Keratinocyte (primary cell): ENCODE measurements at regions not wholly inside any gene's neighbourhood (a gene's known extent, or its start where the extent isn't known, plus 50 kb on each side); places are given as distances from the start of the nearest gene placed in this dataset.

Experiments
- DNase-seq: peaks from one replicate; pipeline ENCODE4 v3.0.0-alpha.2; 2011; ENCODE audit warnings: low read depth, missing footprints, low spot score
- FAIRE-seq: peaks from 2 replicates; lab custom pipeline; 2011; peaks lifted over from hg19 to GRCh38; lab: Jason Lieb, UNC
- H2AFZ ChIP-seq: 2 replicates; pipeline ENCODE4 v1.6.0; 2012; ENCODE audit warnings: low read length, control low read depth, inconsistent platforms; ENCODE audit not compliant: control insufficient read depth
- H3K27ac ChIP-seq: 2 replicates; pipeline ENCODE4 v1.5.1; 2011; ENCODE audit warnings: low read length; ENCODE audit not compliant: control insufficient read depth, insufficient read depth
- H3K27me3 ChIP-seq: 3 replicates; pipeline ENCODE4 v1.6.0; 2011; ENCODE audit warnings: low read length; ENCODE audit not compliant: control insufficient read depth, insufficient read depth; ENCODE audit errors: extremely low read depth
- H3K36me3 ChIP-seq, 2 experiments: 2 replicates in 1 of 2; 3 replicates in 1 of 2; pipeline ENCODE4 v1.5.1; 2011; ENCODE audit warnings: low read length in 2 of 2, mild to moderate bottlenecking in 1 of 2; ENCODE audit not compliant: control insufficient read depth in 2 of 2, insufficient read depth in 2 of 2; ENCODE audit errors: extremely low read depth in 1 of 2
- H3K4me1 ChIP-seq: 3 replicates; pipeline ENCODE4 v1.5.1; 2011; ENCODE audit warnings: low read length; ENCODE audit not compliant: control insufficient read depth, insufficient read depth; ENCODE audit errors: extremely low read depth
- H3K4me2 ChIP-seq: 3 replicates; pipeline ENCODE4 v1.6.0; 2011; ENCODE audit warnings: low read depth, low read length; ENCODE audit not compliant: control insufficient read depth, insufficient read depth; ENCODE audit errors: extremely low read depth
- H3K4me3 ChIP-seq, 3 experiments: fragments of 200-600 bp in 1 of 3; sonication (generic) in 1 of 3; 2 replicates in 2 of 3; 3 replicates in 1 of 3; pipeline ENCODE4 v1.5.1; 2011 to 2016; ENCODE audit warnings: low read length in 3 of 3, mild to moderate bottlenecking in 3 of 3, control low read depth in 2 of 3, inconsistent platforms in 1 of 3, low read depth in 1 of 3, mixed read lengths in 1 of 3, mixed run types in 1 of 3, moderate library complexity in 1 of 3; ENCODE audit not compliant: control insufficient read depth in 2 of 3, insufficient read depth in 2 of 3; ENCODE audit errors: extremely low read depth in 1 of 3
- H3K79me2 ChIP-seq: 2 replicates; pipeline ENCODE4 v1.6.0; 2012; ENCODE audit warnings: low read length; ENCODE audit not compliant: control insufficient read depth, insufficient read depth
- H3K9ac ChIP-seq: 3 replicates; pipeline ENCODE4 v1.6.0; 2011; ENCODE audit warnings: low read length; ENCODE audit not compliant: control insufficient read depth, insufficient read depth; ENCODE audit errors: extremely low read depth
- H3K9me1 ChIP-seq: 3 replicates; pipeline ENCODE4 v1.6.0; 2011; ENCODE audit warnings: low read length; ENCODE audit not compliant: control insufficient read depth, insufficient read depth; ENCODE audit errors: extremely low read depth
- H3K9me3 ChIP-seq: 2 replicates; pipeline ENCODE4 v1.5.1; 2012; ENCODE audit warnings: low read depth, low read length; ENCODE audit not compliant: control insufficient read depth
- H4K20me1 ChIP-seq: 3 replicates; pipeline ENCODE4 v1.6.0; 2011; ENCODE audit warnings: low read length; ENCODE audit not compliant: control insufficient read depth, insufficient read depth; ENCODE audit errors: extremely low read depth
- EZH2 ChIP-seq: IDR thresholded peaks from one replicate; pipeline ENCODE4 v1.6.1; 2012; ENCODE audit warnings: inconsistent platforms, mild to moderate bottlenecking, low read length, moderate library complexity
- dilution Hi-C: fragments of 300-500 bp; cut with MboI; formaldehyde crosslinking; loops from one replicate; pipeline ENCODE4 v1.7.0; 2020; ENCODE audit warnings: low sequenced_read_pairs; ENCODE audit not compliant: extremely low pct_ligation_motif_present
- TF ChIP-seq, protein P1 (sequence below), 3 experiments: IDR thresholded peaks in 1 of 3; conservative IDR thresholded peaks in 1 of 3; optimal IDR thresholded peaks in 1 of 3; 2 replicates in 2 of 3; 3 replicates in 1 of 3; pipeline versions ENCODE3 to v1.5.1; 2011; ENCODE audit warnings: low read length in 3 of 3, mild to moderate bottlenecking in 3 of 3, moderate library complexity in 2 of 3, control low read depth in 1 of 3, inconsistent platforms in 1 of 3; ENCODE audit not compliant: insufficient read depth in 2 of 3; ENCODE audit errors: extremely low read depth in 1 of 3

DNA sequence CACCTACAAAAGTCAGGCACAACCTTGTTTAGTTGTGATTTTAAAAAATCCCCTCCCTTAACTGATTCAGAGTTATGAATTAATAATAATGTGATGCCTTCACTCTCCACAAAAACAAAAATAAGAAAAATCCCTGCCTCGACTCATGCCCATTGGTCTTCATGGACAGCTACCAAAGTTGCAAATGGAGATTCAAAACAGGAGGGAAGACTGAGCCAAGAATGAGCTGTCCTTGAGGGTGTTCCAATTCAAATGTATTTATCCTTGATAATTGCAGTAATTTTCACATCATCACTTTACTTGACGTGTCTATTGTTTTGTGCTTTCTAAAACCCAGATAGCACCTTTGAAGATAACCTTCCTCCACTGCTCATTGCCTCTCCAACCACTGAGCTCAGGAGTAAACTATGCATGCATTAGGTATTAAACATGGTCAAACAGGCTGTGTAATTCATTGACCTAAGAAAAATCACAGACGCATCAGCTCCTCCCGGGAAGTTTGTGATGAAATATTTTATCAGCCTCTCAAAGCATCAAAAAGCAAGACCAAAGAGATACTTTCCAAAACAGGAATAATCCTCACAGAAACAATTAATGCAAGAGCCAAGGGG, 712.7 kb upstream of the IGFBP3 start:
- Histone ChIP-seq H3K9me3 (no peaks in the 10 kb centered on the region), H4K20me1 (no peaks in the 10 kb centered on the region), H3K79me2 (no peaks in the 10 kb centered on the region), H3K4me3 (no peak overlapping the region), H3K4me1 (no peaks in the 10 kb centered on the region), H3K27me3 (no peaks in the 10 kb centered on the region), H3K36me3 (no peaks in the 10 kb centered on the region), H3K27ac (no peak overlapping the region), H3K4me2 (no peak overlapping the region), H3K9ac (no peak overlapping the region), H3K9me1 (no peaks in the 10 kb centered on the region), H2AFZ (no peak overlapping the region)
- dilution Hi-C loops, result no loop called here
- FAIRE-seq, result no peak
- no peak for TF ChIP-seq EZH2
- TF ChIP-seq, protein P1, sequence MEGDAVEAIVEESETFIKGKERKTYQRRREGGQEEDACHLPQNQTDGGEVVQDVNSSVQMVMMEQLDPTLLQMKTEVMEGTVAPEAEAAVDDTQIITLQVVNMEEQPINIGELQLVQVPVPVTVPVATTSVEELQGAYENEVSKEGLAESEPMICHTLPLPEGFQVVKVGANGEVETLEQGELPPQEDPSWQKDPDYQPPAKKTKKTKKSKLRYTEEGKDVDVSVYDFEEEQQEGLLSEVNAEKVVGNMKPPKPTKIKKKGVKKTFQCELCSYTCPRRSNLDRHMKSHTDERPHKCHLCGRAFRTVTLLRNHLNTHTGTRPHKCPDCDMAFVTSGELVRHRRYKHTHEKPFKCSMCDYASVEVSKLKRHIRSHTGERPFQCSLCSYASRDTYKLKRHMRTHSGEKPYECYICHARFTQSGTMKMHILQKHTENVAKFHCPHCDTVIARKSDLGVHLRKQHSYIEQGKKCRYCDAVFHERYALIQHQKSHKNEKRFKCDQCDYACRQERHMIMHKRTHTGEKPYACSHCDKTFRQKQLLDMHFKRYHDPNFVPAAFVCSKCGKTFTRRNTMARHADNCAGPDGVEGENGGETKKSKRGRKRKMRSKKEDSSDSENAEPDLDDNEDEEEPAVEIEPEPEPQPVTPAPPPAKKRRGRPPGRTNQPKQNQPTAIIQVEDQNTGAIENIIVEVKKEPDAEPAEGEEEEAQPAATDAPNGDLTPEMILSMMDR (optimal IDR thresholded peaks at IDR 0.05 in 1 of 3, IDR thresholded peaks at IDR 0.05 in 1 of 3, conservative IDR thresholded peaks at IDR 0.05 in 1 of 3; ENCODE audit: extremely low read depth in 1 of 3, insufficient read depth in 2 of 3, low read length in 3 of 3), result no peak
- no peak for DNase-seq

DNA sequence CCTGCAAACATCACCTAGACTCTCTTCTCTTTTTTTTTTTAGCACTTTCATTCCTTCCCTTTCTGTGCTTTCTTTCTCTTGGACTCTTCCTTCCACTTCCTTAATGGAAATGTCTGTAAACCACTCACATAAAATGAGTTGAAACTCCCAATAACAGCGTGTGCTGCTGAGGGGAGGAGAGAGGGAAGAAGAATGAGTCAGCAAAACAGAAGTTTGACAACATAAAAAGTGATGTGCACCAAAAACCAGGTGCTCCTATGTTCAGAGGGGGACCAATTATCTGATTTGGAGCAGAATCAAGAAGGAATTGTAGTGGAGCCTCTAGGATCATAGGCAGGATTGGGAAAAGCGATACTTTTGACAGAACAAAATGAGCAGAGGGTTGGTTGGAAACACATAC, 712.1 kb upstream of the IGFBP3 start:
- Histone ChIP-seq H3K9ac (no peak overlapping the region), H3K36me3 (no peaks in the 10 kb centered on the region), H2AFZ (peak overlapping the region; percentile 16), H3K9me3 (no peaks in the 10 kb centered on the region), H3K79me2 (no peaks in the 10 kb centered on the region), H3K27me3 (no peaks in the 10 kb centered on the region), H3K4me2 (no peak overlapping the region), H3K9me1 (no peaks in the 10 kb centered on the region), H4K20me1 (no peaks in the 10 kb centered on the region), H3K27ac (no peak overlapping the region), H3K4me3 (no peak overlapping the region), H3K4me1 (no peaks in the 10 kb centered on the region)
- TF ChIP-seq, protein P1 (optimal IDR thresholded peaks at IDR 0.05 in 1 of 3, IDR thresholded peaks at IDR 0.05 in 1 of 3, conservative IDR thresholded peaks at IDR 0.05 in 1 of 3; ENCODE audit: extremely low read depth in 1 of 3, insufficient read depth in 2 of 3, low read length in 3 of 3), result no peak
- no peak for TF ChIP-seq EZH2
- DNase-seq, result no peak
- FAIRE-seq, result no peak
- dilution Hi-C loops, result no loop called here
